IPS-NIHi7 (cell line): ENCODE measurements at regions not wholly inside any gene's neighbourhood (a gene's known extent, or its start where the extent isn't known, plus 50 kb on each side); places are given as distances from the start of the nearest gene placed in this dataset.

Source experiments
- DNase-seq: peaks from one replicate; pipeline ENCODE4 v3.0.0; 2012; ENCODE audit warnings: mixed read lengths; ENCODE audit errors: extremely low spot score

GRCh38 chr6:44062771-44063560 lies 64.3 kb downstream of the MRPL14 start:
- peak; percentile 83 for DNase-seq

- DNase-seq, result no peak
Observed at GRCh38 chr6:44062105-44062770, 65.0 kb downstream of the MRPL14 start.

- no peak for DNase-seq
Observed at GRCh38 chr6:44061375-44062104, 65.7 kb downstream of the MRPL14 start.

- DNase-seq, result no peak
Observed at GRCh38 chr6:44060612-44061374, 66.5 kb downstream of the MRPL14 start.

DNA sequence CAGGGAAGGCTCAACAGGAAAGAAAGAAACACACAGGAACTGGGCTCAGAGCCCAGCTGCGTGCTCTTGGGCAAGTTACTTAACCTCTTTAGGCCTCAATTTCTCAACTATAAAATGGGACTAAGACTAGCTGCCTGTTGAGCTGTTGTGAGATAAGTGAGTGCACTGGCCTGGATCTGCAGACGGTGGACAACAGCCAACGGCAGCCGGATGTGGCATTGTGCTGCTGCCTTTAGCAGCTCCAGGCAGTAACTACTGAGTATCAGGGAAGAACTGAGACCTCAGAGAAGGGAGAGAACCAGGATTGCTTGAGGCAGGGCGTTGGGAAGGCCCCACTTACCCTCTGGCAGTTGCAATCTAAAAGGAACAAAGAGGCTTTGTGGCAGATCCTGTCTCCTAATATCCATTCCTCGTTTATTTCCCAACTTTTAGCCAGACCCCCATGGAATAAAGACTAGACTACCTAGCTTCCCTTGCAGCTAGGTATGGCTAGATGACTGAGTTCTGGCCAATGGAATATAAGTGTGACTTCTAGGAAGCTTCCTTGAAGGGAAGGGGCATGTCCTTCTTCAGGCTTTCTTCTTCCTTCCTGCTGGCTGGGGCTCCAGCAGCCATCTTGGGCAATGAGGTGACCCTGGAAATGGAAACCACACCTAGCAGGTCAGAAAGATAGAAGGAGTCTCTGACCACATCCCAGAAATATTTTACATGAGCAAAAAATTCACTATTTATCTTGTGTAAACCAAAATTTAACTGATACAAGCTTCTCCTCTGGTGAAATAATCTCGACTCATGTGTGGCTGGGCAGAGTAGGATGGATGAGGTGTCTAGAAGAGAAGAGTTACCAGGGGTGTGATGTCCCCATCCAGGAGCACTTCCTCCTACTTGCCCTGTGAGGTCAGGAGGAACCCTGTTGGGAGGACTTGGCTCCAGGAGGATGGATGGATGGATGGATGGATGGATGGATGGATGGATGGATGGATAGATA lies 67.6 kb downstream of the MRPL14 start:
- DNase-seq, result no peak

DNA sequence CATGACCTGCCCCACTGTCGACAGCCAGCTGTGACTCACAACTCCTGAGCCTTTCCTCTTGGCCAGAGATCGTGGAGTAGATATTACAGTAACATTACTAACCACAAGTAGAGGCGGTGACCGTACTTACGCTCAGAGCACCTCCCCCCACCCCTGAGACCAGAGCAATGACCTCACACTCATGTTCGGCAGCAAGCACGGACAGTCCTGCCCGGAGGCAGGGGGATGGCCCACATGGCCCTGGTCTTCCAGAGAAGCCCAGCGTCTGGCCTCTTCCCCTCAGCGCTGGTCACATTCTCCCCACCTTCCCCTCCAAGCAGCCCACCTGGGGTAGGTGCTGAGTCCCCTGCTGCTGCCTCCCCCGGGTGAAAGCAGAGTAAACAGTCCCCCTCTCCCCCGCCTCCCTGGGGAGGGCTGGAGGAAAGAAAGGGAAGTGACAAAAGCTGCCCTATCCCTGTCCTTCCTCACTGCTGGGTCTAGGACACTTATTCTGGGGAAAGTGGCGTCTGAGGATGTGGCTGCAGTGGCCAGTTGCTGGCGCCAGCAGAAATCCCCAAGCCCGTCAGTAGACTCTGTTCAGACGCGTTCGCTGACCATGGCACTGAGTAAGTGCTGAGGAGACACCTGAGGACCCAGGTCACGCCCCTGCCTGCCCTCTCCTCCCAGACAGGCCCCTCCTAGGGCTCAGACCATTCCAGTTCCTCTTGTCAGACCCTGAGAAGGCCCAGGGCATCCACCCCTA lies 68.5 kb downstream of the MRPL14 start:
- DNase-seq, result no peak

- DNase-seq, result no peak
Observed at GRCh38 chr6:44057931-44058616, 69.2 kb downstream of the MRPL14 start.

DNA sequence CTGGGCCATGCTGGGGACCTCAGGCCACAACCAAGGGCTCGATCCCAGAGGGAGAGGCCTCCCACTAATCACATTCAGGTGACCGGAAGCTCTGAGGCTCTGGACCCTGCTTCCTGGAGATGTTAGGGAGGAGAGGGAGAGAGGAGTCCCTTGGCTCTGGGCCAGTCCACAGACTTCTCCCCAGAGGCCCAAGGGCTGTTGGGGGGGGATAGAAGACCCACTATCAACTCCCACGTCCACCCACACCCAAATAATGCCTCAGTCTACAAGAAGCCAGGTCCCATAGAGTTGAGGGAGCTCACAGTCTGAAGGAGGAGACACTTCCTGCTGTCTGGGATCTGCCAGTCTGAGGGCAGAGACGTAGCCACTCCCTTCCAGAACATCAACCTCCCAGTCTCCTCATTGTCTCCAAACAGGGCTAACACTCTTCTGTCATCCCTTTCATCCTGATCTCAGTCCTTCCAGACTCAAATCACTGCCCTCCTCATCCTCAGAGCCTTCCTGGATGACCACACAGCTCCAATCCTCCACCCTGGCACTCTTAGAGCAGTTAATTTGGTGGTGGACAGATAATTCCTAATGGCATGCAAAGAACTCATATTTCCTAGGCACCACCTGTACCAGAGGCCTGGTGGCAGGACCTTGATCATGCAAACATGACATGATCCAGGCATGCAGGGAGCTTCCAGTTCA lies 69.9 kb downstream of the MRPL14 start:
- no peak for DNase-seq

- no peak for DNase-seq
Observed at GRCh38 chr6:44056392-44057237, 70.6 kb downstream of the MRPL14 start.

GRCh38 chr6:44054721-44055559 lies 72.3 kb downstream of the MRPL14 start:
- no peak for DNase-seq

GRCh38 chr6:44053760-44054556 lies 73.3 kb downstream of the MRPL14 start:
- DNase-seq, result peak; percentile 56

- DNase-seq, result no peak
Observed at GRCh38 chr6:44053106-44053756, 74.0 kb downstream of the MRPL14 start.

DNA sequence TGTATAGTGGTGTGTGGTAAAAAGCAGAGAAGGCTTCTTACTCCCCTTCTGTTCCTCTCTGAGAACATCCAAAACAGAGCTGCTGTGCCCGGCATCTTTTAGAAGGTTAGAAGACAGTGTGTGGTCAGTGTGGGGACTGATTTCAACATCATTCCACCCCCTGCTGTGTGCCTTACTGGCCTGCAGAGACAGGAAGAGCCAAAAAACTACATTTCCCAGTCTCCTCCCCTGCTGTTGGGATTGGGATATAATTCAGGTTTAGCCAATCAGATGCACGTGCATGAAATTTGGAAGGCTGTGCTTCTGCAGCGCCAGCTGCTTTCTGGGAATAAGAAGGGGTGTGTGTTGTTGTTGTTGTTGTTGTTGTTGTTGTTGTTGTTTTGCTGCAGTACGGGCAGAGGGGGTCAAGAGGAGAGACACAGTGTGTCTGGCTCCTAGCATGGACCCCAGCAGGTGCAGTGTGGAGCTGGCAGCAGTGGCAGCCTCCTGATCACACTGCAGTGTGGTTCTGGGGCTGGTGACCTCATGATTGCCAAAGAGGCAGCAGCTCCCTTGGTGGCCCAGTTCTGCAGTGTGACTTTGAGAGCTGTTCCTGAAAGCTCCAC lies 74.7 kb downstream of the MRPL14 start:
- DNase-seq, result peak; percentile 75

DNA sequence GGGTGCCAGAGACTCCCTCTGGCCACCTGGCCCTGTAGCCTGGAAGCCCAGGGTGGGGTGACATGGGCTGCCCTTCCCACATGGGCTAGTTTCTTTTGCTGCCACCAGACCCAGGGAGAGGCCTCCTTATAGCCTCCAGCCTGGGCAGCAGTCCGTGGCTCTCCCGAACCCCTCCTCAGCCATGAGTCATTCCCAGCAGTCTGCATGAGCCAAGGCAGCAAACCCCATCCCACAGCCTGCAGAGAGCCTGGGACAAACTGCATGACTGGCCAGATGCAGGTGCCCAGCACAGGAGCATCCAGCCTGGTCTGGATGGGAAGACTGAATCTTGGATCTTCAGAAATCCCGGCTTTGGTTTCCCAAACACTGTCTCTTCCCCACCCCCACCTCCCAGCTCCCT lies 75.7 kb downstream of the MRPL14 start:
- DNase-seq, result no peak

DNA sequence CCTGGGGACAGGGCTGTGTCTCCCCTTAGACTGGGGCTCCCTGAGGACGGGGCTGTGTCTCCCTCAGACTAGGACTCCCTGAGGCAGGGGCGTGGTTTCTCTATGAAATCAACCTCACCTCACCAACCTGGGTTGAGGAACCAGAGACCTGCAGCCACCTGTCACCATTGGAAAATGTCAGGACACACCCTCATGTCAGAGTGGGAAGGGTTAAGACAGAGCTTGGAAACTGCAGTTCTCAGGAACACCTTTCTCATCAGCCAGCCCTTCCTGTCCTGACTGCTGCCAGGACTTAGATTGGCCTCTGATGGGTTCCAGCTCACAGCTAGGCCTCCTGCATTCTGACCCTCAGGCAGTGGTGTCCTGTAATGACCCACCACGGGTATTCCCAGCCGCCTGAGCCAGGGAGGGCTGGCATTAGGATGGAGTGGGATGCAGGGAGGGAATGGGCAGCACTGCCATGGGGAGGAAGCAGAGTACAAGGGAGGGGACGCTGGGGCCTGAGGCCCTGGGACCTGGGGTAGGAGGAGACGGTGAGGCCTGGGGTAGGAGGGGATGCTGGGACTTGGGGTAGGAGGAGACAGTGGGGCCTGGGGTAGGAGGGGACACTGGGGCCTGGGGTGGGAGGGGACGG lies 76.3 kb downstream of the MRPL14 start:
- no peak for DNase-seq
